GM23338 (cell line): ENCODE measurements at regions not wholly inside any gene's neighbourhood (a gene's known extent, or its start where the extent isn't known, plus 50 kb on each side); places are given as distances from the start of the nearest gene placed in this dataset.

ENCODE experiments used
- ATAC-seq: fragments of 200-7000 bp; cut with Tn5 transposase; 3 replicates; pipeline ENCODE4 v1.9.1; 2020
- DNase-seq: peaks from one replicate; pipeline ENCODE4 v3.0.0-alpha.2; 2015; ENCODE audit warnings: low spot score
- H2AFZ ChIP-seq: fragments of 200-600 bp; sonication (generic); 2 replicates; pipeline ENCODE4 v1.8.0; 2016; ENCODE audit warnings: antibody characterized with exemption, mild to moderate bottlenecking, moderate library complexity
- H3F3A ChIP-seq: fragments of 200-600 bp; sonication (generic); replicated peaks from 2 replicates; pipeline ENCODE4 v1.8.0; 2017; ENCODE audit warnings: antibody characterized with exemption, mixed run types, low read depth
- H3K27ac ChIP-seq: fragments of 200-600 bp; sonication (generic); 2 replicates; pipeline ENCODE4 v1.6.1; 2016; ENCODE audit warnings: low read depth
- H3K27me3 ChIP-seq: fragments of 200-600 bp; sonication (generic); 2 replicates; pipeline ENCODE4 v1.8.0; 2016; ENCODE audit warnings: mild to moderate bottlenecking, mixed run types, moderate library complexity; ENCODE audit not compliant: insufficient read depth
- H3K36me3 ChIP-seq: fragments of 200-600 bp; sonication (generic); 2 replicates; pipeline ENCODE4 v1.8.0; 2016; ENCODE audit warnings: mild to moderate bottlenecking; ENCODE audit not compliant: insufficient read depth
- H3K4me1 ChIP-seq: fragments of 200-600 bp; sonication (generic); 2 replicates; pipeline ENCODE4 v1.8.0; 2016; ENCODE audit warnings: mild to moderate bottlenecking, moderate library complexity; ENCODE audit not compliant: insufficient read depth
- H3K4me2 ChIP-seq: fragments of 200-600 bp; sonication (generic); 2 replicates; pipeline ENCODE4 v1.7.1; 2017; ENCODE audit warnings: mixed run types
- H3K4me3 ChIP-seq: fragments of 200-600 bp; sonication (generic); 2 replicates; pipeline ENCODE4 v1.6.1; 2016; ENCODE audit warnings: mixed run types
- H3K79me2 ChIP-seq: fragments of 200-600 bp; sonication (generic); replicated peaks from 2 replicates; pipeline ENCODE4 v1.8.0; 2017; ENCODE audit warnings: mild to moderate bottlenecking; ENCODE audit not compliant: insufficient read depth
- H3K9me2 ChIP-seq: fragments of 200-600 bp; sonication (generic); 2 replicates; pipeline ENCODE4 v1.8.0; 2017; ENCODE audit not compliant: insufficient read depth
- H4K20me1 ChIP-seq: fragments of 200-600 bp; sonication (generic); replicated peaks from 2 replicates; pipeline ENCODE4 v1.8.0; 2017; ENCODE audit warnings: mild to moderate bottlenecking; ENCODE audit not compliant: insufficient read depth
- H3K27ac Mint-ChIP-seq: 2 replicates; pipeline ENCODE4 v1.8.0; 2020; ENCODE audit warnings: inconsistent platforms, mild to moderate bottlenecking, moderate library complexity, mixed read lengths
- H3K27me3 Mint-ChIP-seq: 3 replicates; pipeline ENCODE4 v1.8.0; 2022; ENCODE audit warnings: low read depth, mild to moderate bottlenecking, moderate library complexity, mixed read lengths, inconsistent platforms; ENCODE audit not compliant: insufficient read depth, poor library complexity
- H3K36me3 Mint-ChIP-seq: 3 replicates; pipeline ENCODE4 v1.8.0; 2021; ENCODE audit warnings: low read depth, mild to moderate bottlenecking, inconsistent platforms, moderate library complexity, mixed read lengths
- H3K4me1 Mint-ChIP-seq: 3 replicates; pipeline ENCODE4 v1.8.0; 2020; ENCODE audit warnings: mild to moderate bottlenecking, inconsistent platforms, mixed read lengths
- H3K4me3 Mint-ChIP-seq: 3 replicates; pipeline ENCODE4 v1.8.0; 2021; ENCODE audit warnings: moderate library complexity, mild to moderate bottlenecking, inconsistent platforms, mixed read lengths
- H3K9me3 Mint-ChIP-seq: 3 replicates; pipeline ENCODE4 v1.8.0; 2020; ENCODE audit warnings: moderate library complexity, mild to moderate bottlenecking, inconsistent platforms, mixed read lengths
- CREB1 ChIP-seq: fragments of 250-450 bp; sonication (Bioruptor Pico); IDR thresholded peaks from 2 replicates; pipeline ENCODE4 v1.5.0; 2020; ENCODE audit warnings: low read depth, mild to moderate bottlenecking, moderate library complexity
- CTCF ChIP-seq, 2 experiments: fragments of 200-600 bp in 1 of 2; sonication (generic) in 1 of 2; conservative IDR thresholded peaks; 2 replicates each; pipeline versions ENCODE4 v1.5.1 to v1.6.1; 2016 to 2017; ENCODE audit warnings: antibody characterized with exemption in 2 of 2, low read depth in 2 of 2, mild to moderate bottlenecking in 2 of 2, moderate library complexity in 1 of 2
- EZH2 ChIP-seq: fragments of 200-600 bp; sonication (generic); IDR thresholded peaks from one replicate; pipeline ENCODE4 v1.8.0; 2017; ENCODE audit warnings: antibody characterized with exemption, mild to moderate bottlenecking, low read depth; ENCODE audit not compliant: unreplicated experiment
- JUNB ChIP-seq: IDR thresholded peaks from one replicate; pipeline ENCODE4 v1.6.1; 2016; ENCODE audit warnings: antibody characterized with exemption; ENCODE audit not compliant: unreplicated experiment
- NANOG ChIP-seq: IDR thresholded peaks from 2 replicates; pipeline ENCODE4 v1.6.1; 2016; ENCODE audit warnings: antibody characterized with exemption, borderline replicate concordance
- POLR2AphosphoS5 ChIP-seq: IDR thresholded peaks from 2 replicates; pipeline ENCODE4 v1.6.1; 2016; ENCODE audit warnings: antibody characterized with exemption, low read depth
- REST ChIP-seq: IDR thresholded peaks from one replicate; pipeline ENCODE4 v1.6.1; 2018; ENCODE audit warnings: antibody characterized with exemption; ENCODE audit not compliant: unreplicated experiment
- ZNF114 ChIP-seq: fragments of 250-450 bp; sonication (Bioruptor Pico); IDR thresholded peaks from 2 replicates; pipeline ENCODE4 v1.5.0; 2020; ENCODE audit warnings: mild to moderate bottlenecking, moderate library complexity
- ZNF462 ChIP-seq: fragments of 250-450 bp; sonication (Bioruptor Pico); IDR thresholded peaks from 2 replicates; pipeline ENCODE4 v1.5.0; 2020; ENCODE audit warnings: mild to moderate bottlenecking, moderate library complexity

- Histone ChIP-seq H3K27ac (no peak overlapping the region), H3K36me3 (no peaks in the 10 kb centered on the region), H3K4me3 (no peak overlapping the region), H3F3A (no peaks in the 10 kb centered on the region), H3K4me2 (0 out of 2 replicates have a peak overlapping the region, but pooled peaks have one; percentile 20), H3K79me2 (peaks cover 6% of the 10 kb centered on the region), H3K4me1 (peaks cover 14% of the 10 kb centered on the region), H2AFZ (no peak overlapping the region), H3K27me3 (no peaks in the 10 kb centered on the region), H3K9me2 (0 out of 2 replicates have a peak, but pooled peaks cover 2% of the 10 kb centered on the region), H4K20me1 (no peaks in the 10 kb centered on the region; the same call in 1 of the 2 replicates)
- peaks cover 7% of the 10 kb centered on the region for H3K27me3 Mint-ChIP-seq
- no peak overlapping the region for H3K4me3 Mint-ChIP-seq
- no peaks in the 10 kb centered on the region for H3K36me3 Mint-ChIP-seq
- peaks cover 18% of the 10 kb centered on the region for H3K4me1 Mint-ChIP-seq
- TF ChIP-seq NANOG = no peak
- TF ChIP-seq JUNB = no peak
- TF ChIP-seq CREB1 (CRISPR knock-in tag) = no peak
- TF ChIP-seq CTCF (conservative IDR thresholded peaks at IDR 0.05; ENCODE audit: low read depth in 2 of 2) = no peak
- TF ChIP-seq ZNF462 = no peak
- no peak for TF ChIP-seq EZH2
- no peak for TF ChIP-seq ZNF114 (CRISPR knock-in tag)
- no peak for TF ChIP-seq POLR2AphosphoS5
- no peak for TF ChIP-seq REST
- H3K9me3 Mint-ChIP-seq = no peaks in the 10 kb centered on the region
- peak; percentile 63 for ATAC-seq
- DNase-seq = no peak
- no peak overlapping the region for H3K27ac Mint-ChIP-seq
Observed at GRCh38 chr15:62426387-62426956, 261.4 kb upstream of the C2CD4B start.
